Stimulated activated CD4-positive, alpha-beta T cell treated with anti-CD3 and anti-CD28 coated beads, TNF-alpha, amount 100 ng/mL, for 24 hours (primary cell): ENCODE measurements at regions not wholly inside any gene's neighbourhood (a gene's known extent, or its start where the extent isn't known, plus 50 kb on each side); places are given as distances from the start of the nearest gene placed in this dataset.

Experiments
- DNase-seq, 3 experiments: peaks; one replicate each; pipeline ENCODE4 v3.0.0-alpha.2; 2020; ENCODE audit warnings: low read depth in 3 of 3

- no peak for DNase-seq
Measured at GRCh38 chr3:182570946-182571594, 222.2 kb upstream of the ATP11B start.

GRCh38 chr3:182575941-182576340, 217.4 kb upstream of the ATP11B start:
- DNase-seq, result no peak

- no peak for DNase-seq
Measured at GRCh38 chr3:182583545-182583944, 209.8 kb upstream of the ATP11B start.

- no peak for DNase-seq
Measured at GRCh38 chr3:182585532-182586150, 207.7 kb upstream of the ATP11B start.

- DNase-seq, result no peak
Measured at GRCh38 chr3:182592747-182593146, 200.6 kb upstream of the ATP11B start.

GRCh38 chr3:182596676-182597410, 196.5 kb upstream of the ATP11B start:
- no peak for DNase-seq

- DNase-seq, result no peak
Measured at GRCh38 chr3:182597621-182598041, 195.7 kb upstream of the ATP11B start.

GRCh38 chr3:182601597-182601996, 191.7 kb upstream of the ATP11B start:
- DNase-seq, result no peak

- DNase-seq, result no peak
Measured at GRCh38 chr3:182603501-182603900, 189.8 kb upstream of the ATP11B start.

- DNase-seq, result no peak
Measured at GRCh38 chr3:182605882-182606611, 187.3 kb upstream of the ATP11B start.

- no peak for DNase-seq
Measured at GRCh38 chr3:182606905-182607504, 186.3 kb upstream of the ATP11B start.

GRCh38 chr3:182608832-182609231, 184.5 kb upstream of the ATP11B start:
- no peak for DNase-seq

- no peak for DNase-seq
Measured at GRCh38 chr3:182609575-182610156, 183.6 kb upstream of the ATP11B start.

GRCh38 chr3:182612332-182612731, 181.0 kb upstream of the ATP11B start:
- no peak for DNase-seq

- no peak for DNase-seq
Measured at GRCh38 chr3:182617500-182617899, 175.8 kb upstream of the ATP11B start.

GRCh38 chr3:182618085-182618732, 175.1 kb upstream of the ATP11B start:
- DNase-seq, result no peak

GRCh38 chr3:182618981-182619591, 174.2 kb upstream of the ATP11B start:
- no peak for DNase-seq

- DNase-seq, result no peak
Measured at GRCh38 chr3:182620723-182621434, 172.4 kb upstream of the ATP11B start.

- DNase-seq, result no peak
Measured at GRCh38 chr3:182621435-182622240, 171.7 kb upstream of the ATP11B start.
